Stimulated activated naive CD4-positive, alpha-beta T cell treated with Interleukin-2 at 50 U/mL for 16 hours (primary cell): ENCODE measurements at regions not wholly inside any gene's neighbourhood (a gene's known extent, or its start where the extent isn't known, plus 50 kb on each side); places are given as distances from the start of the nearest gene placed in this dataset.

Experiments
- DNase-seq: peaks from one replicate; lab custom pipeline; 2025; lab: John Stamatoyannopoulos, UW

DNA sequence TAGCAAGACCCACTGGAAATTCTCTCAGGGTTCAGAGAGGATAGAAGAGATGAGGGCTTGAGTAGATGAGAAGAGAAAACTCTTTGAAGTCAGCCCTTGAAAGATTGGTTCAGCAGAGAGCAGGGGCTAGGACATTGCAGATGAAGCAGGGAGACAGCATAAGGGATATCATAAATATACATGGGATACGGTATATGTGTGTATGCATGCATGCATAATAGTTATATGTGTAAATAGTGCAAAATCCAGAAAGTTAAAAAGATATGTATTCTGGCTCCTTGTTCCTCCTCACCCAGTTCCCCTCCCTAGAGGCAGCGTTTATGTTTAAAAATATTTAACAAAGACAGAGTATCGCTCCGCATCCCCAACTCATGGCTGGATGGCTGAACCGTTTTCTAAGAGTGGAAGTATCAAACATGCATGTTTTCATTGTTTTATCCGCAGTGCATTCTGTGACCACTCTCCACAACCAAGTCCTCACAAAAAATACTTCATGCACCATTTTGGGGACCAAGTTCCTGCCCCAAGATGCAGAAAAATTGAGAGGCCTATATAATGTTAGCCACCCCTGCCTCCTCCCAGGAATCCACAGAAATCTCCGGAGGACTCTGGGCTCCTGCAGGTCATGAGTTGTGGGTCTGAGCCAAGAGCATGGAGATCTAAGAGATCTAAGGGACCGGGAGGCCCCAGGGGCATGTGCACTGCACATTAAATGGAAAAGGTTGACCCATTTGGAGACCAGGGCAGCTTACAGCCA is 119.5 kb downstream of the MTX3 start:
- DNase-seq = no peak

DNA sequence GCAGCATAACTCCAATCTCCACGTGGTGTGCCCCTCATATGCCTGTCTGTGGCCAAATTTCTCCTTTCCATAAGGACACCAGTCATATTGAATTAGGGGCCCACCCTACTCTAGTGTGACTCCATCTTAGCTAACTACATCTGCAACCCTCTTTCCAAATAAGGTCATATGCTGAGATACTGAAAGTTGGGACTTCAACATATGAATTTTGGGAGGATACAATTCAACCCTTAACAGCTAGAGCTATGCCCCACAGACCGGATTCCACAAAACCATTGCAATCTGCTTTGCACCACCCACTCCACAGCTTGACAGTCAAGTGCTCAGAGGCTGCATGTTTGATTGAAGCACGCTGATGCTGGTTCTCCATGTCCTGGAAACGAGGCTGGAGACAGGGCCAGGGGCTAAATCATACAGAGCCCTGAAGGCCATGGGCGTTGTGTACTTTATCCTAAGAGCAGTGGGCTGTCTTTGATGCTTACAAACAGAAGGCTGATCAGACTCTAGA is 122.8 kb downstream of the MTX3 start:
- DNase-seq = no peak

DNA sequence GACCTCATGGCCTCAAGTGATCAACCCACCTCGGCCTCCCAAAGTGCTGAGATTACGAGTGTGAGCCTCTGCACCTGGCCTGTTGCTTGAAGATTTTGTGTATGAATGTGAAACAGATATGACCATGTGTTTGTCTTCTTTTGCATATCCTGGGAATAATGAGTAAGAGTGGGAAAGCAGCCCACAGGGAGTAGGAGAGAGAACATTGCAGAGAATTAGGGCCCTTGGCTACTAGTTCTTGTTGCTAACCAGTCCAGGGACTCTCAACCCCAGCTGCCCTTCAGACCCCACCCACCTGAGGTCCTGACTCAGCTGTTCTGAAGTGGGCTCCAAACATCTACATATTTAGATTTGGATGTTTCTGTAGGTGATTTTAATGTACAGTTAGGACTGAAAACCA is 125.5 kb downstream of the MTX3 start:
- no peak for DNase-seq

DNA sequence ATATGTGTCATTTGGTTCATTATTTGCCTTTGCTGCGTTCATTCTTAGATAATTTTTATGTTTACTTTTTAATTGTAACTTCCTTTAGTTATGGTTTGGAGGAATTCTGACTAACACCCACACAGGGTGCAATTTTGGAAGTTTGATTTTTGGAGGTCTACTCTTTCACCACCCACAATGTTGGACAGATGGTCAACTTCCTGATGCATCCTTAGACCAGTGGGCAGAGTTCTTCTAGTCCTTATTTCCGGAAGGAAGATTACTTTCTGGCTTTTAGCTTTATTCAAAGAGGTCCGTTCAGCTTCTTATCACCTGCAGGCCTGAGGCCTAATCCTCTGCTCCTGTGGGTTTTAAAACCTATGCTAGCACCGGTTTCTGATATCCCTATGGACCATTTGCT is 126.7 kb downstream of the MTX3 start:
- DNase-seq = no peak

DNA sequence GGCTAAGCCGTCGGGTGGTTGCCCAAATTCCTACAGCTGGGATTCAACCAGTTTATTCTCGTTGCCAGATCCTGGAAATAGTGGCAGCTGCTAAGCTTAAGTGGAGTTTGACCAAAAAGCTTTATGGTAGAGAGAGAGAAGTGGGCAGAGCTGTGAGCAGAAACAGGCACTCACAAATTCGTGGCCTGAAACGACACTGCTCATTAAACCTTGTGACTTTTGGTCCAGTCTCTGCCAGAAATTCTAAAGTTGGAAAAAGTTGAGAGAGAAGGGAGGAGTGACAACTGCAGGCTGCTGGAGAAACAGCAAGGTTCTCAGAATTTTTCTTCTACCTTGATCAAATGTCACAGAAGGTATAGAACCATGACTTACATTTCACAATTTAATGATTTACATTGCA is 131.5 kb downstream of the MTX3 start:
- no peak for DNase-seq

DNA sequence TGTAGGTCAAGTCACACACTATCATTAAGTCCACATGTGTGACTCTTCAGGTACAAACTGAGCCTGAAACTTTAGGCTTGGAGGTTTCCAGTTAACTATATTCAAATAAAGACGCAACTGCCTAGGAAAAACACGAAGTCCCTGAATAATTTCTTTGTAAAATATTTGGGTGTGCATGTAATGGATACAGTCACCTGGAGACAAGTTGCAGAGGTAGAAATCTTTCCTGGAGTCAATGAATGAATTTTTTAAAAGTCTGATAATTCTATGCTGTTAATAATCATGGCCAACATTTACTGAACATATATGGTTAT is 132.7 kb downstream of the MTX3 start:
- no peak for DNase-seq

DNA sequence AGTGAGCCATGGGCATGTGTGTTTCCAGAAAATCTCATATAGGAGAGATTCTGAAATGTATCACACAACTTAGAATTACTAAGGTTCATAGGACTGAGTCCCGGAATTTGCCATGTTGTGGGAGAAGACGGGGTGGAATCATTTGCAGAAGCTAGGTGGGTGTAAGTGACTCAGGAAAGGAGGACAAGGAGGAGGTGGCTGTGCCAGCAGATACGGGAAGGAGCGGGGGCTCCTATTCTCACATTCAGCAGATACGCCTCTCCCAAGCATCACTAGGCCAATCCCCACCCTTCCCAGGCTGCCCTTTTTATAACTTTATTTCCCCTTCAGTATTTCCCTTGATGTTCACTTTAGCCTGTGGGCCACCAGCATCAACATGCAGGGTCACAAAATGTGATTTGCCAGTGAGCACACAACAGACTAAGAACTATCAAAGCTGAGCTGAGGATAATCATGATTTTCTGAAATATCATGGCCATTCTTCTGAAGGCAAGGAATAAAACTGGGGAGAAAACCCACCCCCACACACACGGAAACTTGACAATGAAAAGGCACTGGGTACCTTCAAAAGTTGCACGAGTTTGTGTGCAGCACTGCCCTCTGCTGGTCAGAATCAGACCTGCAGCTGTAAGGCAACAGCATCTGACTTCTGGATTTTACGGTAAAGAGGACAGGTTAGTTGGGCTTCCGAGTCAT is 133.2 kb downstream of the MTX3 start:
- DNase-seq = peak; percentile 66

GRCh38 chr5:79856456-79857055 is 134.5 kb downstream of the MTX3 start:
- DNase-seq = no peak

DNA sequence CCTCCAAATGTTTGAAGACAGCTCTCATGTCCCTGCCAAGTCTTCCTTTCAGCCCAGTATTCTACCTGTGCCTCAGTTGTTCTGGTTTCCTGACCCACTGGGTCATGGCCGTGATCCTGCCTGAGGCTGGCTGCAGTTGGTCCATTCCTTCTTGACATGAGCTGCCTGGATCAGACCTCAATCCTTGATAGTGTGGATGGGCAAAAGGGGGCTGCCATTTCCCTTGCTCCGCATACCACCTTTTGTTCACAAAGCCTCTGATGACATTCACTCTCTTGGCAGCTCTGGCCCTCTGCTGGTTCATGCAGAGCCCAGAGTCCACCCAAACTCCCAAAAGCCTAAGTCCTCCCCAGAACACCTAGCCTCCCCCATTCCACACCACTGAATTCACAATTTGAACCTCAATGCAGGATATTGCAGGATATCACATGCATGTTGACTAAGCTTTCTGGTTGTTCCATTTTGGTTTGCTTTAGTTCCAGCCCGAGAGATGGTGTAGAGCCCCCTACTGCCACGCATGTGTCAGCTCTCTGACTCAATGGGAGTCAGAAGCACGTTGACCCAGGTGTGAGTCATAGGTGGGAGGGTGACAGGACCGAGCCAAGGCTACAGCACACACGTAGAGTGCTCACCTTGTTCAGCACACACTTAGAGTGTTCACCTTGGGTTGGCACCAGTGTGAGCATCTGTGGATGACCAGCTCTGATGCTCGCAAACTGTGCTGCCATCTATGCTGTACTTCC is 137.2 kb downstream of the MTX3 start:
- no peak for DNase-seq

DNA sequence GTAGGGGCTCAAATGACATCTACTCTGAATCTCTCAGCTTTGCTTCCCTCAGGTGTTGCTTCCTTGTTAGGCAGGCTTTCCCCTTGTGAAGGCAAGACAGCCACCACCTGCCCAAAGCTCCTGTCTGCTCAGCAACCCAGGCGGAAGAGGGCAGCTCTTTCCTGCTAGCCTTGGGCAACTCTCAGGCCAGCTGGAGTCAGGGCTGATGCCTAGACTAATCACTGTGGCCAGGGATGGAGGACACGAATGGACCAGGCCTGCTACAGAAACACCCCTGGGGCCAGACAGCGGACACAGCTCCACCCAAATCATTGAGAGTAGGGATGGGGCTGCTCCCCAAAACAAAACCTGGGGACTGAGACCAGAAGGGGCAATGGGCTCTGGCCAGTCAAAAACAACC is 138.0 kb downstream of the MTX3 start:
- no peak for DNase-seq

DNA sequence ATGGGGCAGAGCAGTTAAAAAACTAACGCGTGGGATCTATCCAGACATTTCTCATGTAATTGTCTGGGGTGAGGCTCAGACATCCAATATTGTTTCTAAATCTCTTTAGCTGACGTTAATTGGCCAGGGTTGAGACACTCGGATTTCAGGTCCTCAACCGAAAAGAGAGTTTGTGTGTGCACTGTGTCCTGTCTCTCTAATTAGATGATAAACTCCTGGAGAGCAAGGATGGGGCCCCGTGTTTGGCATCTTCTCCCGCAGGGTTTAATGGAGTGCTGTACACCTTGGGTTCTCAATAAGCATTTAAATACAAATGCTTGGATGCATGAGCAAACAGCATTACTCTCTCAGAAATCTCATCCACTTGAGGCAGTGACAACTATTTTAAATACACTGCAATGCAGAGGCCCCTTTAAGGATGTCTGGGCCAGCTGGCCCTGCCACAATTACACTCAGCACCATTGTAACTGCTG is 139.6 kb downstream of the MTX3 start:
- no peak for DNase-seq

- no peak for DNase-seq
Observed at GRCh38 chr5:79850941-79851340, 140.1 kb downstream of the MTX3 start.

- DNase-seq = no peak
Observed at GRCh38 chr5:79850316-79850822, 140.7 kb downstream of the MTX3 start.

DNA sequence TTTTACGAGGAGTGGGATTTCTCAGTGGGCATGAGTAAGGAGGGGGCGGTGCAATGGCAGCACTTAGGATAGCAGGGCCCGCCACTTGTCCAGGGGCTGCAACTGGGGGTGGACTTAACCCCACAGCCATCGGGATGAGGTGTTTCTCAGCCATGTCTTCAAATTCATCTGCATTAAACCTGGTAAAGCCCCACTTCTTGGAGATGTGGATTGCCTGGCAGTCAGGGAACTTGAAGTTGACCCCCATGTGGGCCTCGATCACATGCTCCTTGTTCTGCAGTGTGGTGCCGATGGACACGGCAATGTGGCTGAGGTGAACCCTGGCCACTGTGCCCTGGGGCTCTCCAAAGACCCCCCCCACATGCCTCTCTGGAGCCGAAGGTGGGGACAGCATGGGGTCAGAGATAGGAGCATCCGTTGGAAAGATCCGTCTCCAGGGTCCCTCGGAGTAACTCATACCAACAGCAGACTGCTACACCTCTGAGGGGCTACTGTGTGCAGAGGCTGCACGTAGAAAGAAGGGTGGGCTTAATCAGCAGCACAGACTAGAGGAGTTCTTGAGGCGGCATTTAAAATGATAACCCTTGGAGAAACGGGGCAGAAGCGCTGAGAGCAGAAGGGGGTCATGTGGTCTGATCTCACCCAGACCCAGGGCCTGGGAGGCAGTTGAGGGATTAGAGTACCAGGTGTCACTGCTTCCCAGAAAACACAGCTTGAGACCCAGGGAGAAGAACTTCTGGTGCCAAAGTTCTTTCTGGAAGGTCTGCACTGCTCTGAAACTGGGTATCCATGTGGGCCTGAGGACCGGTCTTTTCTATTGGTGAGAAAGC is 141.4 kb downstream of the MTX3 start:
- no peak for DNase-seq
